AG08395 (cell line): ENCODE measurements at regions not wholly inside any gene's neighbourhood (a gene's known extent, or its start where the extent isn't known, plus 50 kb on each side); places are given as distances from the start of the nearest gene placed in this dataset.
A peak's percentile ranks its signal among the peaks of the same experiment; 100 is the strongest.

ENCODE experiments used
- DNase-seq: peaks from one replicate; pipeline ENCODE4 v3.0.0; 2012; ENCODE audit warnings: mixed read lengths, low spot score

GRCh38 chr5:111869681-111870080, 112.7 kb upstream of the NREP start:
- DNase-seq: peak; percentile 7

- DNase-seq: no peak
Measured at GRCh38 chr5:111865356-111865755, 108.4 kb upstream of the NREP start.

DNA sequence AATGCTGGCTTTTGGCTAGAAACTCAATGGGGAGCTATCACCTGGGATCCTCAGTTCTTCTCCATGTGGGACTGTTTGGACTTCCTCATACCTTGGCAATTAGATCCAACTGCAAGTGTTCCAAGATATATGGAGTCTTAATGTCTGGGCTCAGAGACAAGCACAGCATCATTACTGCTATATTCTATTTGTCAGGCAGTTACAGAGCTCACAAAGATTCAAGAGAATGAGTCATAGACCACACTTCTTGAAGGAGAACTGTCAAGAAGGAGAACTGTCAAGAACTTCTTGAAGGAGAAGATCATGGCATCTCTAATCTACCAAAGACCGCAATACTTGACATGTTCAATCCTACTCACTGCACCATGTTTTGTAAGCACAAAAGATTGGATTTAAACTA, 106.8 kb upstream of the NREP start:
- no peak for DNase-seq

- DNase-seq: peak; percentile 28
Measured at GRCh38 chr5:111859533-111860270, 102.7 kb upstream of the NREP start.

GRCh38 chr5:111859031-111859430, 102.0 kb upstream of the NREP start:
- DNase-seq: peak; percentile 4

DNA sequence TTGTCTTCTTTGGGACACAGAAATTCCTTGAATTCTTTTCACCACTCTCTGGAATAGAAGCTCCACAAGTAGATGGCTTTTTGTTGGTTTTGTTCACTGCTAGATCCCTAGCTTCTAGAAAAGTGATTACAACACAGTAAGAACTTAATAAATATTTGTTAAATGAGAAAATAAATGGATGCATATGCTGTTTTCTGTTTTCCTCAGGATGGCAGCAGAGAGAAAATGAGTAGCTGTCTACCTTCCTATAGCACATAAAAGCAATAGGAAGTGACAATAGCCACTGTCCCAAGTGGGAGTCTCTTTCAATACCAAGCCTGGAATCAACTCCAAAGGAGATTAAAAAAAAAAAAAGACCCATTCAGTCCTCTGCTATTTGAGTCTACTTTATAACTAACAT, 100.6 kb upstream of the NREP start:
- no peak for DNase-seq

DNA sequence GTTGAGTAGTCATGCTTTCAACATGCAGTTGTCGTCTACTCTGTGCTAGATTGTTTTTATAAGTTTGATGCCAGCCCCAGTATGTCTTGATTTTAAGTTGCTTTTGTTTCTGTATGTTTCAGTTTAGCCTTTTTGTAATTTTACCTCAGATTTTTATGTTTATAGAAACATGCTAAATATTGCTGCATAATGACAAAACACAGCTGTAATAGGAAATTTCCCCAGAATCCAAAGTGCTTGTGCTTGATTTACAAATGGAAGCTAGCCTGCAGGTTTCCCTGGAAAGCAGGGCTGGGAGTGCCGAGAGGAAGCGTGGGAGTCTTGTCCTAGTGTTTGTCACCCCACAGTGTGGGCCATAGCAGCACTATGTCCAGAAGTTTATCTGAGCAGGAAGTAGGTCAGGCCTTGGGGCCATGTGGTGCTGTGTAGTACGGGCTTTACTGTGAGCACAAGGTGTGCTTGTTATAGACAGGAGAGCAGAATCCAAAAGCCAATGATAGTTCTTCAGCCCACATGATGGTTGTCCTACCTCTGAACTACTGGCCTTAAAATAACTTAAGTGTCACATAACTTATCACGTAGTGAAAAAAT, 100.0 kb upstream of the NREP start:
- no peak for DNase-seq

DNA sequence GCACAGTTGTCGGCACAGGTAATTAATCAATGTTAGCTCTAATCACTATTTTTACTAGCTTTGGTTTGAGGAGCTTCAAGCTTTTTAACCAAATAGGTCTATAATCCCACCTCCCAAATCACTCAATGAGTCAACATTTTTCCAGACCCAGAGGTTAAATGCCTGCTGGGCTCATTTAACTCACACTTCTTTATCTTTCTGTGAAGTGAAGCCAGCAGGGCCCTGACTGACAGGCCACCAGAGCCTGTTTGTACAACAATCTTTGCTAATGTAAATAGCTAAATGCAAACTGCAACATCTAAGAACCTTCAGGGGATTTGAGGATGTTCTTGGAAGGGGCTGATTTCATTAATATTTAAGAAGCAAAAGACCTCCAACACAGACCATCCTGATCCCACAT, 98.4 kb upstream of the NREP start:
- no peak for DNase-seq

- DNase-seq: no peak
Measured at GRCh38 chr5:111854186-111854585, 97.2 kb upstream of the NREP start.

- peak; percentile 36 for DNase-seq
Measured at GRCh38 chr5:111853748-111854147, 96.8 kb upstream of the NREP start.

GRCh38 chr5:111851631-111852548, 94.9 kb upstream of the NREP start:
- no peak for DNase-seq

DNA sequence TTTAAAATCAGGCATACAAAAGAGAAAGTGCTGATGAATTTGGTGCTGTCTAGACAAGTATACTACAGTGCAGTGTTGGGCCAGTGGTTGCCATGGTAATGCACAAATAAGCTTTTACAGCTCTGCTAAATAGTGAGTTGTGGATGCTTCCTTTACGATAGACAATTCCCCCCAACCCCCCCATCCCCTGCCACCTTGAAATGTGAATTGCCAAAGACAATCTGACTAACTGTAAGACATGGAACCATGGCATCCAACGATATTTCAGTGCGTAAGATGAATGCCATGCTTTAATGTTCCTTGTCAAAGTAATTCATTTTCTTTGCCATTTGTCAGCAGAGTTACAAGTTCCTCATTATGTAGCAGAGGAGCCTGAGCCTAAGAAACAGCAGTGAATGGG, 91.5 kb upstream of the NREP start:
- DNase-seq: no peak

GRCh38 chr5:111847052-111847925, 90.3 kb upstream of the NREP start:
- no peak for DNase-seq

GRCh38 chr5:111840036-111840674, 83.2 kb upstream of the NREP start:
- no peak for DNase-seq

- no peak for DNase-seq
Measured at GRCh38 chr5:111839438-111839837, 82.4 kb upstream of the NREP start.

DNA sequence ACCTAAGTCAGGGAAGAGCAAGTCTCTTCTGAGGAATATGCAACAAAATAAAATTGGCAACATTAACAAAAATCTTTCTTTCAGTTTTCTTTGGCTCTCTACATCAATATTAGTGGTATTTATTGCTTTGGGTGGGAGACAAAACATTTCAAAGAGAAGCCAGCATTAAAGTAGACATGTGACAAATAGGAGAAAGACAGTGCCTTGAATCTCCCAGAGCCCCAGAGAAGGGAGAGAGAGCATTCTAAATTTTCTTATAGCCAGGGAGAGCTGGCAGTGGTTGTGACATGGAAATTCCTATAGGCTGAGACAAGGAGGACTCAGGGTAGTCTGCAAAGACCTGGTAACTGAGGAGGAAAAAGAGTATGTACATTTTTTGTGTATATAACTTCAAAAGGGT, 79.4 kb upstream of the NREP start:
- DNase-seq: no peak

DNA sequence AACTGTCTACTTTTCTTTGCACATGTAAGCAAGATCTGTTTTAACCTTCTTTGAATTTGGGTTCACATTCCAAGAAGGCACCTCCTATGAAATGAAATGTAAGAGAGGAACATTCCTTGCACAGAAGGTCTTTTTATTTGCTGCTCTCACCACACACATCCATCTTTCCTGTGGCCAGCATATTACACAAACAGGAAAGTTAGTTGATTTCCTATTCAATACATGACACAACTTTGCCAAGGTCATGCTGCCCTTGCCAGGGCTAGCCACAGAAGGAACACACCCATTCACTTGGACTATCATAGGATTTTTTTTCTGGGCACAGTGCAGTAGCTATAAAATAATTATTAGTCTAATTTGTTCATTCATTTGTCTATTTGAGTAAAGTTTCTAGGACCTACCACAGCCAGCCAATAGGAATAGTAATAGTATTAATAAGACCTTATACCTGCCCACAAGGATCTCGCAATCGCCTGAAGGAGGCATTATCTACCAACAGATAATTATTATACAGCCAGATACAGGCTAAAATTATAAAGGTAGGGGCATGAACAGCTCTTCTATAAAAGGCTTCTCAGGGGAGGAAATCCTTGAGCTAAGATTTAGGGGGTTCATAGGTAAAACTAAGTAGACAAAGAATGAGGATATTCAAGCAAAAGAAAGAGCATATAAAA, 78.1 kb upstream of the NREP start:
- peak; percentile 16 for DNase-seq

DNA sequence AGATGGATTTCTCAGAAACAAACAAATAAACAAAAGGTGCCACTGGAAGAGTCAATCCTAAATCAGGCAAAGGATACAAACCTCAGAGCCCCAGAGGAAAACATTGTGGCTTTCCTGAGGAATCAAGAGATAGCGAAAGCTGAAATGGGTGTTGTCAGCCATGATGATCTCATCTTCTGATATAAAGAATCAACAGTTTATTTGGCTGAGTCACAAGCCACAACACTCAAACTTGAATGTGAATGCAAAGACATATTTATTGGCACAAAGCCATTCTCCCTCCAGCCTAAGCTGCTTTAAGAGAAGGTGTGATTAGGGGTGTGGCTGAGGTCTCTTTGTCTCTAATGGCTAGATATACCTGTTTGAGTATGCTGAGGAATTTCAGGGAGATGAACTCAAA, 73.3 kb upstream of the NREP start:
- DNase-seq: peak; percentile 19

DNA sequence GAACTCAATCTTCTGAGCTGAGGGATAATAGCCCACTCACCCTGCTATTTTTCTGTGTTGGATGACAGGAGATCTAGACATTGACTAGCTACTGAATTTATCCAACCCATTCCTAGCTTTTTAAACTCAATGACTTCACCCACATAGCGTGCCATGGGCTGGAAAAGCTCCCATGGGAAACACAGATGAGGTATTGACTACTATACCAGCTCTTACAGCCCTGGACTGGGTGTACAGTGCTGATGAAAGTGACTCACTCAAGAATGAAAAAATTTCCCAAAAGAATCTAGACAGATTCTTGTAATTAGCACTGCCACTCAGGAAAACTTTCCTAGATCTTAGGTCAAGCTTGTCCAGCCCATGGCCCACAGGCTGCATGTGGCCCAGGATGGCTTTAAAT, 72.7 kb upstream of the NREP start:
- DNase-seq: peak; percentile 84

GRCh38 chr5:111826064-111826463, 69.1 kb upstream of the NREP start:
- DNase-seq: no peak

DNA sequence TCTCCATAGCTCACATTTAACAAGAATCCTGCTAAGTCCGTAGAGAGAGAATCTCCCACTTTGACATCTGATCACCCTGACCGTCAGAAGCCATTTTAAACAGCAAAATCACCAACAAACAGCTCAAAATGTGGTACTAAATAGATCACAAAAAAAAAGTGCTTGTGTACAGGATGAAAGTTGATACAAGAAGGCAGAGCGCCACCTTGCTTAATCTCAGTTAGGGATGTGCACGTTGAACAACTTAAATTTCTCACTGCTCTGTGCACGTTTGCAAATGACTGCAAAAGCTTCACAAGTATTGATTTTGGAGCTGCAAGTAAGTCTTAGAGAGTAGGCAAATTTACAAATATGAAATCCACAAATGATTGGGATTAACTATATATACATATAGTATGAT, 63.1 kb upstream of the NREP start:
- no peak for DNase-seq
